GM18868 (cell line): ENCODE measurements at regions not wholly inside any gene's neighbourhood (a gene's known extent, or its start where the extent isn't known, plus 50 kb on each side); places are given as distances from the start of the nearest gene placed in this dataset.
"Not testable (repeated sequence)": the region's sequence is repeated elsewhere in the genome, so short reads cannot be mapped to it uniquely, and the experiment has no call there.

ENCODE experiments used
- ATAC-seq: cut with Tn5 transposase; IDR thresholded peaks from one replicate; pipeline ENCODE4 v1.9.1; 2021; ENCODE audit warnings: mild to moderate bottlenecking, moderate library complexity; ENCODE audit not compliant: unreplicated experiment

- no peak for ATAC-seq
These were observed 118.1 kb upstream of the FOXN3 start for GRCh38 chr14:89534902-89535685.

- ATAC-seq: no peak
These were observed 116.7 kb upstream of the FOXN3 start for GRCh38 chr14:89533766-89534165.

GRCh38 chr14:89533136-89533535 is 116.1 kb upstream of the FOXN3 start:
- ATAC-seq: no peak

GRCh38 chr14:89531661-89532335 is 114.8 kb upstream of the FOXN3 start:
- no peak for ATAC-seq

GRCh38 chr14:89524990-89525667 is 108.1 kb upstream of the FOXN3 start:
- ATAC-seq: no peak

- no peak for ATAC-seq
These were observed 107.4 kb upstream of the FOXN3 start for GRCh38 chr14:89524412-89524811.

GRCh38 chr14:89521988-89522387 is 105.0 kb upstream of the FOXN3 start:
- no peak for ATAC-seq

- ATAC-seq: no peak
These were observed 102.0 kb upstream of the FOXN3 start for GRCh38 chr14:89519040-89519439.

GRCh38 chr14:89516173-89516572 is 99.1 kb upstream of the FOXN3 start:
- no peak for ATAC-seq

- no peak for ATAC-seq
These were observed 97.6 kb upstream of the FOXN3 start for GRCh38 chr14:89514601-89515000.

- ATAC-seq: no peak
These were observed 92.9 kb upstream of the FOXN3 start for GRCh38 chr14:89509891-89510290.

- ATAC-seq: no peak
These were observed 91.8 kb upstream of the FOXN3 start for GRCh38 chr14:89508863-89509262.

- ATAC-seq: no peak
These were observed 91.0 kb upstream of the FOXN3 start for GRCh38 chr14:89507926-89508460.

- ATAC-seq: peak; percentile 28
These were observed 90.5 kb upstream of the FOXN3 start for GRCh38 chr14:89507521-89507920.

GRCh38 chr14:89506891-89507452 is 89.9 kb upstream of the FOXN3 start:
- not testable (repeated sequence) for ATAC-seq

GRCh38 chr14:89504602-89505313 is 87.7 kb upstream of the FOXN3 start:
- peak; percentile 75 for ATAC-seq

- no peak for ATAC-seq
These were observed 87.1 kb upstream of the FOXN3 start for GRCh38 chr14:89504091-89504490.

GRCh38 chr14:89503431-89503996 is 86.5 kb upstream of the FOXN3 start:
- peak; percentile 53 for ATAC-seq

GRCh38 chr14:89502966-89503365 is 85.9 kb upstream of the FOXN3 start:
- ATAC-seq: no peak

- ATAC-seq: no peak
These were observed 84.3 kb upstream of the FOXN3 start for GRCh38 chr14:89501381-89501780.
